Right lobe of liver (tissue), 6 donors: ENCODE measurements at regions not wholly inside any gene's neighbourhood (a gene's known extent, or its start where the extent isn't known, plus 50 kb on each side); places are given as distances from the start of the nearest gene placed in this dataset.

ENCODE experiments used
- ATAC-seq, 4 donors: fragments of 200-7000 bp; cut with Tn5 transposase; one replicate each; pipeline ENCODE4 v1.9.1; 2020; ENCODE audit warnings: mild to moderate bottlenecking in 4 of 4, moderate library complexity in 4 of 4
- DNase-seq, 3 donors: peaks; one replicate each; pipeline ENCODE4 v3.0.0-alpha.2; 2020
- H3K27ac ChIP-seq, 3 donors: fragments of 200-600 bp; one replicate each; pipeline ENCODE4 v1.8.0; 2022
- H3K27me3 ChIP-seq, 2 donors: fragments of 200-600 bp; one replicate each; pipeline ENCODE4 v1.8.0; 2022
- H3K36me3 ChIP-seq, 4 donors: fragments of 200-600 bp; sonication (generic) in 1 of 4; one replicate each; pipeline versions ENCODE4 v1.5.1 to v1.8.0; 2017 to 2022; ENCODE audit warnings: control low read depth in 1 of 4
- H3K4me1 ChIP-seq, 4 donors: fragments of 200-600 bp; sonication (generic) in 1 of 4; one replicate each; pipeline versions ENCODE4 v1.5.1 to v1.8.0; 2017 to 2022; ENCODE audit warnings: control low read depth in 1 of 4
- H3K4me3 ChIP-seq, 3 donors: fragments of 200-600 bp; one replicate each; pipeline ENCODE4 v1.8.0; 2022
- H3K9me3 ChIP-seq, 4 donors: fragments of 200-600 bp; sonication (generic) in 1 of 4; one replicate each; pipeline versions ENCODE4 v1.5.1 to v1.8.0; 2017 to 2022; ENCODE audit warnings: control low read depth in 1 of 4
- CTCF ChIP-seq, 4 donors: fragments of 200-600 bp in 3 of 4; fragments of 450-650 bp in 1 of 4; IDR thresholded peaks; one replicate each; pipeline versions ENCODE4 v1.5.1 to v1.8.0; 2016 to 2022; ENCODE audit warnings: antibody characterized with exemption in 4 of 4, mild to moderate bottlenecking in 2 of 4
- POLR2A ChIP-seq: fragments of 450-650 bp; IDR thresholded peaks from one replicate; pipeline ENCODE4 v1.6.1; 2017; ENCODE audit warnings: antibody characterized with exemption, mild to moderate bottlenecking
- WGBS: methylation state at CpG from one replicate; pipeline ENCODE4 v1.1.6; 2018; ENCODE audit warnings: low coverage, low lambda C conversion rate; ENCODE audit not compliant: insufficient coverage; ENCODE audit errors: missing lambda C conversion rate; 5-methylcytosine and 5-hydroxymethylcytosine counted together
- intact Hi-C, 2 donors: fragments of 100-400 bp; cut with DNase I; formaldehyde crosslinking; loops; one replicate each; pipeline versions ENCODE4 v1.11.2 to v1.14.1; 2022
- donor health status: DM: no; HTN: yes; CAD: no.
- donor health status: DM: no; HTN: no; CAD: no.
- donor health status: DM: no; HTN: no; CAD: no.
- donor health status: DM: no; HTN: yes; CAD: no.
- donor health status: DM: no; HTN: yes; CAD: no.

- H3K36me3 ChIP-seq, result no peaks in the 10 kb centered on the region
- ATAC-seq (no peak), DNase-seq (no peak)
- intact Hi-C loops, result no loop called here
- no peaks in the 10 kb centered on the region for H3K9me3 ChIP-seq
- H3K27ac ChIP-seq, result no peak overlapping the region
- no peaks in the 10 kb centered on the region for H3K4me1 ChIP-seq
- no peak overlapping the region for H3K4me3 ChIP-seq
- no peaks in the 10 kb centered on the region for H3K27me3 ChIP-seq
- TF ChIP-seq POLR2A, result no peak
- no peak for TF ChIP-seq CTCF (IDR thresholded peaks at IDR 0.05)
- 63% methylated on average over 4 of the region's 5 CpGs for WGBS
These were observed 539.7 kb upstream of the CDH11 start for GRCh38 chr16:65661558-65661957.

DNA sequence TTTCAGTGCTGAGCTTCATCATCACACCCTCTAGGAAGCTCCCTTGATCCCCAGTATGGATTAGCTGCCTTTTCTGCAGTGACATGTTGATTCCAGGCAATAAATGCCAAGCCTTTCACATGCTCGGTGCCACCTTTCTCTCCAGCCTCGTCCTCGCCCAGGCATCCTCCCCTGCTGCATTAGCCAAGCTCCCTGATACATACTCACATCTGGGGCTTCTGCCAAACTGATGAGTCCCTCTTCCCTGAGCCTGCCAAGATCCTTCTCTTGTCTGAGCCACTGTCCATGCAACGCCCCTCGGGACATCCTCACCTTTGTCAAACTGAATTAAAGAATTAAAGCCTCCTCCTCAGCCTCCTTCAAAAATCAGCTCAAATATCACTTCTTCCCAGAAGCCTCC is 538.5 kb upstream of the CDH11 start:
- Histone ChIP-seq H3K4me1 (no peaks in the 10 kb centered on the region), H3K27me3 (no peaks in the 10 kb centered on the region), H3K9me3 (no peaks in the 10 kb centered on the region), H3K27ac (no peak overlapping the region), H3K36me3 (no peaks in the 10 kb centered on the region), H3K4me3 (no peak overlapping the region)
- no peak for TF ChIP-seq POLR2A
- ATAC-seq (no peak), DNase-seq (no peak)
- intact Hi-C loops, result no loop called here
- 57% methylated on average over 2 of the region's 5 CpGs for WGBS

DNA sequence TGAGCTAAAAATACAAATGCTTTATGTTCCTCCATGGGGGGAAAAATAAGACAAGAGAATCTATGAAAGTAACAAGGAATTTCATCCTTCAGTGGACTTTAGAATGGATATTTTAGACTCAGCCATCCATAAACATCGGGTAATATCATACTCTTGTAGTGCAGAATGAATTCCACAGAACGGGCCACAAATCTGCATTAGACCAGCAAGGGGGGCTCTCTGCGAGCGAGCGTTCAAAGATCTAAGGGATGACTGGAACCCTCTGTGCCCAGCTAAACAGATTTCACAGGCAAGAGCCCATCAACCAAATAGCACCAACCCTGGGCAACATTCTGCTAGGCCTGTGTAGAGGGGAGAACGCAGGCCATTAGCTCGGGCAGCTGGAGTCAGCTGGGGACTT is 537.9 kb upstream of the CDH11 start:
- intact Hi-C loops, result no loop called here
- Histone ChIP-seq H3K4me1 (no peaks in the 10 kb centered on the region), H3K27me3 (no peaks in the 10 kb centered on the region), H3K9me3 (no peaks in the 10 kb centered on the region), H3K27ac (no peak overlapping the region), H3K36me3 (no peaks in the 10 kb centered on the region), H3K4me3 (no peak overlapping the region)
- WGBS, result 82% methylated on average over 5 of the region's 7 CpGs
- no peak for DNase-seq
- ATAC-seq, result no peak
- TF ChIP-seq CTCF (IDR thresholded peaks at IDR 0.05) (no peak), POLR2A (no peak)

GRCh38 chr16:65658787-65659220 is 536.9 kb upstream of the CDH11 start:
- ATAC-seq (no peak), DNase-seq (no peak)
- Histone ChIP-seq H3K9me3 (no peaks in the 10 kb centered on the region), H3K4me3 (no peak overlapping the region), H3K4me1 (no peaks in the 10 kb centered on the region), H3K27me3 (no peaks in the 10 kb centered on the region), H3K27ac (no peak overlapping the region), H3K36me3 (no peaks in the 10 kb centered on the region)
- 52% methylated on average over 2 of the region's 2 CpGs for WGBS
- intact Hi-C loops, result no loop called here
- TF ChIP-seq CTCF (IDR thresholded peaks at IDR 0.05) (no peak), POLR2A (no peak)

- WGBS, result 22% methylated on average over 1 of the region's 4 CpGs
These were observed 536.5 kb upstream of the CDH11 start for GRCh38 chr16:65658349-65658748.

More at GRCh38 chr16:65658349-65658748, 536.5 kb upstream of the CDH11 start:
- intact Hi-C loops, result no loop called here
- Histone ChIP-seq H3K27ac (no peak overlapping the region), H3K4me3 (no peak overlapping the region), H3K36me3 (no peaks in the 10 kb centered on the region), H3K9me3 (no peaks in the 10 kb centered on the region), H3K27me3 (no peaks in the 10 kb centered on the region), H3K4me1 (no peaks in the 10 kb centered on the region)
- DNase-seq (no peak), ATAC-seq (no peak)
- no peak for TF ChIP-seq CTCF (IDR thresholded peaks at IDR 0.05)
- no peak for TF ChIP-seq POLR2A
